Left ventricle myocardium inferior (tissue), 1 donor: ENCODE measurements at regions not wholly inside any gene's neighbourhood (a gene's known extent, or its start where the extent isn't known, plus 50 kb on each side); places are given as distances from the start of the nearest gene placed in this dataset.
"Not testable (repeated sequence)": the region's sequence is repeated elsewhere in the genome, so short reads cannot be mapped to it uniquely, and the experiment has no call there.

Experiments
- DNase-seq: peaks from one replicate; pipeline ENCODE4 v3.0.0-alpha.2; 2020
- H3K27ac ChIP-seq: fragments of 200-600 bp; replicated peaks from 2 replicates; pipeline ENCODE4 v1.8.0; 2021
- H3K27me3 ChIP-seq: fragments of 200-600 bp; 2 replicates; pipeline ENCODE4 v1.8.0; 2021; ENCODE audit warnings: low read depth
- H3K36me3 ChIP-seq: fragments of 200-600 bp; 2 replicates; pipeline ENCODE4 v1.8.0; 2021
- H3K4me1 ChIP-seq: fragments of 200-600 bp; 2 replicates; pipeline ENCODE4 v1.8.0; 2021
- H3K4me3 ChIP-seq: fragments of 200-600 bp; 2 replicates; pipeline ENCODE4 v1.8.0; 2021; ENCODE audit warnings: mild to moderate bottlenecking, moderate library complexity
- H3K9me3 ChIP-seq: fragments of 200-600 bp; replicated peaks from 2 replicates; pipeline ENCODE4 v1.8.0; 2021
- intact Hi-C: fragments of 100-400 bp; cut with micrococcal nuclease; formaldehyde crosslinking; loops from one replicate; pipeline ENCODE4 v1.11.0; 2022
- TF ChIP-seq, protein P1 (sequence below): fragments of 200-600 bp; IDR thresholded peaks from 2 replicates; pipeline ENCODE4 v1.8.0; 2021; ENCODE audit warnings: antibody characterized with exemption, mild to moderate bottlenecking, borderline replicate concordance
- donor health status: DM: no; HTN: yes; CAD: no; lungs with severe emphysema.

DNA sequence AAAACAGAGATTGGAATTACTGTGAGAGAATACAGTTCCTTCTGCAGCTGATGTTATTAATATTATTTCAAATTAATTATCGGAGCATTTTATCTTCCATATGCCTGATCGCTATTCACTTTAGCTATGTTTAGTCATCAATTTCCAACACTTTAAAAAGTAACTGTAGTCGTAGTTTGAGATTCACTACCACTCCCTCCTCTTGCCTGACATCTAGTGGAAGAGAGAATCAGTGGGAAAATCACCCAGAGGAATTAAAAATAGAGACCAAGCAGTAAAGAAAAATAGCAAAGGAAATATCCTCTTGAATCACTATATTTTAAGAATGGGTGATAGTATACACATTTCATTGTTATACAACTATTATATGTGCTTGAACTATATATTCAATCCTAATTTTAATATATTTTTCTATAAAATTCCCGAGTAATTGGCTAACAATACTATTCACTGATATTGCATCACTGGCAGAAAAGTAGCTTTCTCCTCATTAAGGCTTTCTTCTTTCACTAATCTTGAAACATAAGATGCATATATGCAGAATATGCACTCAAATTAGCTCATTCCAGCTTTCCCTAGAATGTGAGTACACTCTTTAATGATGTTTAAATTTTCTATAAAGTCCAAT is 708.7 kb downstream of the CDH9 start:
- DNase-seq, result no peak
- intact Hi-C loops, result no loop called here
- H3K4me1 ChIP-seq, result no peaks in the 10 kb centered on the region
- no peaks in the 10 kb centered on the region for H3K27me3 ChIP-seq
- H3K4me3 ChIP-seq, result no peak overlapping the region
- TF ChIP-seq, protein P1, sequence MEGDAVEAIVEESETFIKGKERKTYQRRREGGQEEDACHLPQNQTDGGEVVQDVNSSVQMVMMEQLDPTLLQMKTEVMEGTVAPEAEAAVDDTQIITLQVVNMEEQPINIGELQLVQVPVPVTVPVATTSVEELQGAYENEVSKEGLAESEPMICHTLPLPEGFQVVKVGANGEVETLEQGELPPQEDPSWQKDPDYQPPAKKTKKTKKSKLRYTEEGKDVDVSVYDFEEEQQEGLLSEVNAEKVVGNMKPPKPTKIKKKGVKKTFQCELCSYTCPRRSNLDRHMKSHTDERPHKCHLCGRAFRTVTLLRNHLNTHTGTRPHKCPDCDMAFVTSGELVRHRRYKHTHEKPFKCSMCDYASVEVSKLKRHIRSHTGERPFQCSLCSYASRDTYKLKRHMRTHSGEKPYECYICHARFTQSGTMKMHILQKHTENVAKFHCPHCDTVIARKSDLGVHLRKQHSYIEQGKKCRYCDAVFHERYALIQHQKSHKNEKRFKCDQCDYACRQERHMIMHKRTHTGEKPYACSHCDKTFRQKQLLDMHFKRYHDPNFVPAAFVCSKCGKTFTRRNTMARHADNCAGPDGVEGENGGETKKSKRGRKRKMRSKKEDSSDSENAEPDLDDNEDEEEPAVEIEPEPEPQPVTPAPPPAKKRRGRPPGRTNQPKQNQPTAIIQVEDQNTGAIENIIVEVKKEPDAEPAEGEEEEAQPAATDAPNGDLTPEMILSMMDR, result peak; percentile 50
- no peak overlapping the region for H3K27ac ChIP-seq
- no peaks in the 10 kb centered on the region for H3K36me3 ChIP-seq
- H3K9me3 ChIP-seq, result peaks cover 12% of the 10 kb centered on the region

DNA sequence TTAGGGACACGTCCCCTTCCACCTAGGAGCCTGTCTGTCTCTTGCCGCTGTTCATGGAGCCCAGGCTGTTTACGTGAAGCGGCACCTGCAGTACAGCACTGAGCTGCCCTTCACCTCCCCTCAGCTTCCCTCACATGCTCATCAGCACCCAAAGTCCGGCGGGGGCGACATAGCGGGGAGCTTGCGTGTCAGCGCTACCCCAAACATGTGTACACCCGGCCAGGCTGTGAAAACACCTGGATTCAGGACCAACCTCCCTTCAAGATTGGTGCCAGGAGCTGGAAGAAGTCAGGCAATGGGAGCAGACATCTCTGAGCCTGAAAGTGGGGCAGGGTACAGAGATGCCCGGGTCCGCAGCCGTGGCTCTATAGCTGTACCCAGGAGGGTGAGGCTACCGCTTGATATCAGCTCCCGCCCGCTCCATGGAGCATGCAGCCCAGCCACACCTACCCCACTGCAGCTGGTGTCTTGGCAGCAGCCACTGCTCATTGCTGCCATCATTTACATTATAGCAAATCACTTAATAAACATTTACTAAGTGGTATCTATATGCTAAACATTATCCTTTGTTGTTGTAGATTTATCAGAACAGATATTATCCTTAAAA is 712.1 kb downstream of the CDH9 start:
- Histone ChIP-seq H3K9me3 (peaks cover 12% of the 10 kb centered on the region), H3K4me3 (no peak overlapping the region), H3K4me1 (no peaks in the 10 kb centered on the region), H3K27ac (no peak overlapping the region), H3K27me3 (no peaks in the 10 kb centered on the region), H3K36me3 (no peaks in the 10 kb centered on the region)
- TF ChIP-seq, protein P1, result no peak
- intact Hi-C loops, result no loop called here
- no peak for DNase-seq

DNA sequence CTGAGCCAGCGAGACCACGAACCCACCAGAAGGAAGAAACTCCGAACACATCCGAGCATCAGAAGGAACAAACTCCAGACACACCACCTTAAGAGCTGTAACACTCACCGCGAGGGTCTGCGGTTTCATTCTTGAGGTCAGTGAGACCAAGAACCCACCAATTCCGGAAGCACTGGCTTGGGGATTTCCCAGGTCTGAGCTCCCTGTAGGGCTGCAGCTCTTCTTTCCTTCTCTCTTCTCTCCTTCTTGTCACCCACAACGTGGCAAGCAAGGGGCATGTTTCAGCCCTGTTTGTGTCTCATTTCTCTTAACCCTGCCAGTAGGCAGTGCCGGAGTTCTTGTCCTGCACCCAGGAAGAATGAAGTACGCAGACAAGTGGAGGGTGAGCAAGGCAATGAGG is 713.0 kb downstream of the CDH9 start:
- H3K36me3 ChIP-seq, H3K4me1 ChIP-seq, H3K4me3 ChIP-seq, DNase-seq, H3K27me3 ChIP-seq, H3K27ac ChIP-seq, intact Hi-C loops: not testable (repeated sequence)
- peaks cover 12% of the 10 kb centered on the region for H3K9me3 ChIP-seq

- H3K36me3 ChIP-seq, H3K4me3 ChIP-seq, H3K4me1 ChIP-seq, H3K27me3 ChIP-seq, intact Hi-C loops, DNase-seq, H3K27ac ChIP-seq: not testable (repeated sequence)
- H3K9me3 ChIP-seq, result peaks cover 12% of the 10 kb centered on the region
These were observed 714.0 kb downstream of the CDH9 start for GRCh38 chr5:26324273-26324895.

DNA sequence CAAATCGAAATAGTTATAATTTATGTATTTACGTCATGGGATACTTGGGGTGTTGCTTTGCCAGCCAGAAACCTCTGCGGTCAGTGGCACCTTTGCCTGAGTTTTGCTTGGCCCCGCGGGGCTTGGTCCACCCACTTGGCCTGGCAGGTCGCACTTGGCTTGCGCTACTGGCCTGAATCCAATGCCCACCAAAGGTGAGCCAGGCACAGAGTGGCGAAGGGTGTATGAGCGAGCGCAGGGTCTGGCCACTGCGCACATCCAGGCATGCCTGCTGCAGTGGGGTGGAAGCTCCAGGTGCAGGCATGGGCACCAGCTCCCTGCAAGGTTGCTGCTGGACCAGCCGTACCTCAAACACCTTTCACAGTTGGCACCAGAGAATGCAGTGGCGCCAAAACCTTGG is 714.6 kb downstream of the CDH9 start:
- Histone ChIP-seq H3K9me3 (peaks cover 12% of the 10 kb centered on the region), H3K4me3 (no peak overlapping the region), H3K27me3 (no peaks in the 10 kb centered on the region), H3K27ac (no peak overlapping the region), H3K36me3 (no peaks in the 10 kb centered on the region), H3K4me1 (no peaks in the 10 kb centered on the region)
- TF ChIP-seq, protein P1, result no peak
- intact Hi-C loops, result no loop called here
- DNase-seq, result no peak

GRCh38 chr5:26321278-26321677 is 717.1 kb downstream of the CDH9 start:
- peaks cover 3% of the 10 kb centered on the region for H3K9me3 ChIP-seq
- TF ChIP-seq, protein P1, result no peak
- no peak overlapping the region for H3K27ac ChIP-seq
- no peaks in the 10 kb centered on the region for H3K4me1 ChIP-seq
- H3K36me3 ChIP-seq, result no peaks in the 10 kb centered on the region
- DNase-seq, result no peak
- intact Hi-C loops, result no loop called here
- H3K4me3 ChIP-seq, result no peak overlapping the region
- H3K27me3 ChIP-seq, result no peaks in the 10 kb centered on the region
